Parathyroid adenoma (tissue), 2 donors: ENCODE measurements at regions not wholly inside any gene's neighbourhood (a gene's known extent, or its start where the extent isn't known, plus 50 kb on each side); places are given as distances from the start of the nearest gene placed in this dataset.

ENCODE experiments used
- H2AFZ ChIP-seq: fragments of 300-600 bp; sonication (generic); one replicate; pipeline ENCODE4 v1.7.0; 2017; ENCODE audit warnings: antibody characterized with exemption, mild to moderate bottlenecking
- H3K27ac ChIP-seq: fragments of 300-600 bp; sonication (generic); one replicate; pipeline ENCODE4 v1.7.0; 2017
- H3K27me3 ChIP-seq: fragments of 300-600 bp; sonication (generic); one replicate; pipeline ENCODE4 v1.7.0; 2017; ENCODE audit warnings: low read length; ENCODE audit not compliant: control insufficient read depth, insufficient read depth
- H3K36me3 ChIP-seq: fragments of 300-600 bp; sonication (generic); one replicate; pipeline ENCODE4 v1.7.0; 2017; ENCODE audit warnings: low read length; ENCODE audit not compliant: control insufficient read depth, insufficient read depth
- H3K4me1 ChIP-seq: fragments of 300-600 bp; sonication (generic); one replicate; pipeline ENCODE4 v1.7.0; 2017; ENCODE audit warnings: control low read depth
- H3K4me2 ChIP-seq: fragments of 300-600 bp; sonication (generic); one replicate; pipeline ENCODE4 v1.7.0; 2017; ENCODE audit warnings: low read length
- H3K4me3 ChIP-seq: fragments of 300-600 bp; sonication (generic); one replicate; pipeline ENCODE4 v1.7.0; 2017; ENCODE audit warnings: low read depth, low read length
- H3K79me2 ChIP-seq: fragments of 300-600 bp; sonication (generic); one replicate; pipeline ENCODE4 v1.7.0; 2017; ENCODE audit warnings: control low read depth
- H3K9ac ChIP-seq: fragments of 300-600 bp; sonication (generic); one replicate; pipeline ENCODE4 v1.7.0; 2017; ENCODE audit warnings: mild to moderate bottlenecking
- H3K9me3 ChIP-seq: fragments of 300-600 bp; sonication (generic); one replicate; pipeline ENCODE4 v1.7.0; 2017; ENCODE audit warnings: low read length; ENCODE audit not compliant: control insufficient read depth
- TF ChIP-seq, protein P1 (sequence below): fragments of 300-600 bp; sonication (generic); IDR thresholded peaks from one replicate; pipeline ENCODE4 v1.7.0; 2017; ENCODE audit warnings: antibody characterized with exemption, mild to moderate bottlenecking
- donor health status: primary hyperparathyroidism.

GRCh38 chr9:108081112-108081511 lies 591.5 kb upstream of the KLF4 start:
- H3K4me1 ChIP-seq, result no peaks in the 10 kb centered on the region
- no peak overlapping the region for H3K9ac ChIP-seq
- no peak overlapping the region for H3K4me3 ChIP-seq
- no peak overlapping the region for H3K4me2 ChIP-seq
- no peaks in the 10 kb centered on the region for H3K79me2 ChIP-seq
- H3K36me3 ChIP-seq, result no peaks in the 10 kb centered on the region
- H3K27ac ChIP-seq, result no peak overlapping the region
- H2AFZ ChIP-seq, result no peak overlapping the region
- no peaks in the 10 kb centered on the region for H3K27me3 ChIP-seq
- no peaks in the 10 kb centered on the region for H3K9me3 ChIP-seq
- TF ChIP-seq, protein P1, sequence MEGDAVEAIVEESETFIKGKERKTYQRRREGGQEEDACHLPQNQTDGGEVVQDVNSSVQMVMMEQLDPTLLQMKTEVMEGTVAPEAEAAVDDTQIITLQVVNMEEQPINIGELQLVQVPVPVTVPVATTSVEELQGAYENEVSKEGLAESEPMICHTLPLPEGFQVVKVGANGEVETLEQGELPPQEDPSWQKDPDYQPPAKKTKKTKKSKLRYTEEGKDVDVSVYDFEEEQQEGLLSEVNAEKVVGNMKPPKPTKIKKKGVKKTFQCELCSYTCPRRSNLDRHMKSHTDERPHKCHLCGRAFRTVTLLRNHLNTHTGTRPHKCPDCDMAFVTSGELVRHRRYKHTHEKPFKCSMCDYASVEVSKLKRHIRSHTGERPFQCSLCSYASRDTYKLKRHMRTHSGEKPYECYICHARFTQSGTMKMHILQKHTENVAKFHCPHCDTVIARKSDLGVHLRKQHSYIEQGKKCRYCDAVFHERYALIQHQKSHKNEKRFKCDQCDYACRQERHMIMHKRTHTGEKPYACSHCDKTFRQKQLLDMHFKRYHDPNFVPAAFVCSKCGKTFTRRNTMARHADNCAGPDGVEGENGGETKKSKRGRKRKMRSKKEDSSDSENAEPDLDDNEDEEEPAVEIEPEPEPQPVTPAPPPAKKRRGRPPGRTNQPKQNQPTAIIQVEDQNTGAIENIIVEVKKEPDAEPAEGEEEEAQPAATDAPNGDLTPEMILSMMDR, result no peak

DNA sequence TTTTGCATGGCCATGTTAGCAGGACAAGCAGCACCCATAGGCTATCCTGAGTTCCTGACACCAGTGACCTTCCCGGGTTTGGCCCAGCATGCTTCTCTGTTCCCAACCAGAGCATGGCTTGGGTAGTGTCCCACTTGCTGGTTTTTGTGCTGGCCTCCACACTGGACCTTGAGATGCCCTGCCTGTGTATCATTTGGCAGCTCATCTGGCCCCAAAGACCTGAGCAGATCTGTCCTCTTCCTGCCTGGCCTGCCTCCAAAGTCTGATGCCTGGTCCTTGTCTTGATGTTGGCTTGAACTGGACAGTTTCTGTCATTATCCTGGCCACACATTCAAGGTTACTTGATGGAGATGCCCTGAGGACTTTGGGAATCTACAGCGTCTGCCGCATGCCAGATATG lies 590.7 kb upstream of the KLF4 start:
- Histone ChIP-seq H3K36me3 (no peaks in the 10 kb centered on the region), H3K4me2 (no peak overlapping the region), H3K27me3 (no peaks in the 10 kb centered on the region), H2AFZ (no peak overlapping the region), H3K4me3 (no peak overlapping the region), H3K9me3 (no peaks in the 10 kb centered on the region), H3K27ac (no peak overlapping the region), H3K79me2 (no peaks in the 10 kb centered on the region), H3K9ac (no peak overlapping the region), H3K4me1 (no peaks in the 10 kb centered on the region)
- TF ChIP-seq, protein P1, result no peak

GRCh38 chr9:108078811-108079210 lies 589.2 kb upstream of the KLF4 start:
- Histone ChIP-seq H2AFZ (no peak overlapping the region), H3K9me3 (no peaks in the 10 kb centered on the region), H3K79me2 (no peaks in the 10 kb centered on the region), H3K9ac (no peak overlapping the region), H3K4me2 (no peak overlapping the region), H3K27me3 (no peaks in the 10 kb centered on the region), H3K36me3 (no peaks in the 10 kb centered on the region), H3K4me3 (no peak overlapping the region), H3K27ac (no peak overlapping the region), H3K4me1 (no peaks in the 10 kb centered on the region)
- TF ChIP-seq, protein P1, result no peak

GRCh38 chr9:108078375-108078774 lies 588.8 kb upstream of the KLF4 start:
- Histone ChIP-seq H3K27ac (no peak overlapping the region), H3K9ac (no peak overlapping the region), H3K4me2 (no peak overlapping the region), H3K36me3 (no peaks in the 10 kb centered on the region), H2AFZ (no peak overlapping the region), H3K79me2 (no peaks in the 10 kb centered on the region), H3K4me3 (no peak overlapping the region), H3K27me3 (no peaks in the 10 kb centered on the region), H3K9me3 (no peaks in the 10 kb centered on the region), H3K4me1 (no peaks in the 10 kb centered on the region)
- TF ChIP-seq, protein P1, result no peak

DNA sequence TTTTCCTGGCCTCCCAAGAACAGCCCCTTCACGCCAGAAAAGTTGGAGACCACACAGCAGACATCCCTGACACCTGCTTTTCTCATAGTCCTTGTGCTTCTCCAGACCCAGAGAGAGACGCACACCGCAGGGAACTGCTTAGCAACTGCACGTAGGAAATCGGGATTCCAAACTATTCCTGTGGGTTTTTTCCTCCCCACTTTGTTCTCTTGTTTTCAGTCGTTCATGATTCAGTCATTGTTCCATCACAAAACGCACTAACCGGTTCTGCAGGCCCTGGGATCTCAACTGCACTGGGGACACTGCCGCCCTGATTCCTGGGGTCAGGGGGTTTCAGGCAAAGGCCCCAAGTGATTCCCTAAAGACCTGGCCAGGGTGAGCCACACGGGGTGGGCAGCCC lies 588.0 kb upstream of the KLF4 start:
- no peak overlapping the region for H3K9ac ChIP-seq
- H3K79me2 ChIP-seq, result no peaks in the 10 kb centered on the region
- no peak overlapping the region for H3K27ac ChIP-seq
- TF ChIP-seq, protein P1, result no peak
- H3K9me3 ChIP-seq, result no peaks in the 10 kb centered on the region
- no peak overlapping the region for H2AFZ ChIP-seq
- H3K4me1 ChIP-seq, result no peaks in the 10 kb centered on the region
- no peaks in the 10 kb centered on the region for H3K36me3 ChIP-seq
- H3K27me3 ChIP-seq, result no peaks in the 10 kb centered on the region
- no peak overlapping the region for H3K4me2 ChIP-seq
- no peak overlapping the region for H3K4me3 ChIP-seq
